OCI-M2 (cell line): ENCODE measurements at regions not wholly inside any gene's neighbourhood (a gene's known extent, or its start where the extent isn't known, plus 50 kb on each side); places are given as distances from the start of the nearest gene placed in this dataset.
"Not testable (repeated sequence)": the region's sequence is repeated elsewhere in the genome, so short reads cannot be mapped to it uniquely, and the experiment has no call there.

Source experiments
- DNase-seq: peaks from one replicate; lab custom pipeline; 2025; ENCODE audit not compliant: unreplicated experiment; lab: John Stamatoyannopoulos, UW

- no peak for DNase-seq
These were observed 364.1 kb upstream of the RORB start for GRCh38 chr9:74132986-74133385.

DNA sequence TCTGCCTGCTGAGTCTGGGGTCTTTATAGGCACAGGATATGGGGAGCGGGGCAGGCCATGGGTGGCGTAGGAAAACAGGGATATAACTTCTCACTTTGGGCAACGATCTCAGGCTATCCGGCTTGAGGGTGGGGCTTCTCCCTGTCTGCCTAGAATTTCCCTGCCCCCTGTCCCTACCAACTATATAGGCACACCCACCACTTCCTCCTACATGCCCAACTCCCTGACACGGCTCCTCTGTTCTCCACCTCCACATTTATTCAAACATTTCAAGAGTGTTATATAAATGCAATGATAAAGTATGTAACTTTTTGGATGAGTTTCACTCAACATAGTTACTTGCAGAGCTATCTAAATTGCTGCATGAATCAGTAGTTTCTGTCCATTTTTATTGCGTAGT, 363.2 kb upstream of the RORB start:
- DNase-seq: no peak

DNA sequence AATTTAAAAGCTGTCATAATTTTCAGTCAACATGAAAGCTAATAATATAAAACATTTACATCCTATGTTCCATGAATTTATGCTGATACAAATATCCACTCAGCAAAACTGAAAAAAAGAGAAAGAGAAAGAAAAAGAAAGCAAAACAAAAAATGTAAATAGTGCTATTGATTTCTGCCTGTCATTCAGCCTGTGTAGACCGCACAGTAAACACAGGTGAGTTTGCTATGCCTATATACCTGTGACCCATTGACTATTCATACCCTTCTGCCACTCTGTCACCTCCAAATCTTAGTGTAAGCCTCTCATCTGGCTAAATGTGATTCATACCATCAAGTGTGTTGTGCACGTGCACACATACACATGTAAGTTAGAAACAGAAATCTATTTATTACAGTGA, 359.0 kb upstream of the RORB start:
- DNase-seq: no peak

DNA sequence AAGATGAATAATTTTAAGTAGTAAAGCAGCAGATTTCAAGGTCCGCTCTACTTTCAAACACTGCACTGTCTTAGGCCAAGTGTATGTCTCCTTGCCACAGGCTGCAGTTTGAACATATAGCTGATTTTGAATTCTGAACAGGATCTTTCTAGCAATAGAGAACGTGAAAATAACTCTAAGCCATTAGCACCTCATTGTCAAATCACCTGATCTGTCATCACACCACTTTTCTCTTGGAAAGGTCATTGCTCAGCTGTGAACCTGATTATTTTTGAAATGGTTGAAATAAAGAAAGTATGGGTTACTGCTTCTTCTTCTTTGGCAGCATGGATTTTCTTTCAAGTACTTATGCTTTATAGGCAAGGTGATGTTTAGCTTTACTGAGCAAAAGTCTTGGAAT, 357.0 kb upstream of the RORB start:
- no peak for DNase-seq

- DNase-seq: no peak
These were observed 349.2 kb upstream of the RORB start for GRCh38 chr9:74147906-74148305.

DNA sequence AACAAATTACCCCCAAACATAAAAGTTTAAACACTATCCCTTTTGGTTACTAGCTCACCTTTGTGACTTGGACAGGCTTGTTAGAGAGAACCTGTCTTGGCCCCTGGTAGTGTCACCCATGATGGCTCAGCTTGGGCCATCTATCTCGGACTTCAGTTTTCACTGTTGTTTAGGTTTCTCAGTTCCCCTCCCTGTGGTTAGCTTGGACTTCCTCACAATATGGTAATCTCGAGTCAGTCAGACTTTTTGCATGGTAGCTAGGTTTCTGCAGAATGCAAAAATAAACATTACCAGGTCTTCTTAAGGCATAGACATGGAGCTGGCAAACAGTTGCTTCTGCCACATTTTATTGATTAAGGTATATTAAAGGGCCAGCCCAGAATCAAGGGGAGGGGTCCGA, 324.3 kb upstream of the RORB start:
- DNase-seq: no peak

DNA sequence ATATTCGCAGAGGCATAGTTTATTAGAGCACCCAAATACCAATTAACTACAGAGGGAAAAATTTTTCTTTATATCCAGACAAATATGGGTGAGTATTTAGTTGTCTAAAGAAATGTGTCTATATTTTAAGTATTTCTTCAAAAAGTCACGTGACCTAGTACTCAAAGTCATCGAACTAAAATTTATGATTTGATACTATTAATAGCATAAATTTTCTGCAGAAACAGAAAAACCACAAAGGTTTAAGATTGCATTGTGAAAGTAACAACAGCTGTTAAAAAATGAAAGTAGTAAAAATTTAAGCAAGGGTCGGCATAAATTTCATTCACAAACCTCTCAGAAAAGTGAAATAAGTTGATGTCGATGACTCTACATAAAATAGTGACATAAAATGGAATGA, 323.9 kb upstream of the RORB start:
- DNase-seq: no peak

DNA sequence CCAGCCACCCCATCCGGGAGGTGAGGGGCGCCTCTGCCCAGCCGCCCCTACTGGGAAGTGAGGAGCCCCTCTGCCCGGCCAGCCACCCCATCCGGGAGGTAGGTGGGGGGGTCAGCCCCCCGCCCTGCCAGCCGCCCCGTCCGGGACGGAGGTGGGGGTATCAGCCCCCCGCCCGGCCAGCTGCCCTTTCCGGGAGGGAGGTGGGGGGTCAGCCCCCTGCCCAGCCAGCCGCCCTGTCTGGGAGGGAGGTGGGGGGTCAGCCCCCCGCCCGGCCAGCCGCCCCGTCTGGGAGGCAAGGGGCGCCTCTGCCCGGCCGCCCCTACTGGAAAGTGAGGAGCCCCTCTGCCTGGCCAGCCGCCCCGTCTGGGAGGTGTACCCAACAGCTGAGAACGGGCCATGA, 299.4 kb upstream of the RORB start:
- not testable (repeated sequence) for DNase-seq

DNA sequence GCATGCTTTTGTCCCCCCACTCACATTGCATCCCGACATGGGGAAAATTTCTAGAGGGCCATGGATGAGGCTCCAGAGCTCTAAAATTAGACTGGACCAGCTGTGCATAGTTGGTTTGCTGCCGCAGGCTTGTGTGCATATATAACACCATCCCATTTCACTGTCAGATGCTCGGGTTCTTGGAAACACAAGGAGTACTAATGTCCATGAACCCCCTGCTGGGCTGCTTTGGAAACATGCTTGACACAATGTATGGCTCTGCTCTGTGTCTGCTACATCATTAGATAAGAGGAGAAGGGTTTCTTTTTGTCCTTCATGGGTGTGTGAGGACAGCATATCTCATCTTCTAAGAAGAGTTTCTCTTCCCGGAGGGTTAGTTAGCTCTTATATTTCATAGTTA, 292.1 kb upstream of the RORB start:
- DNase-seq: no peak

GRCh38 chr9:74218385-74219063, 278.6 kb upstream of the RORB start:
- no peak for DNase-seq

DNA sequence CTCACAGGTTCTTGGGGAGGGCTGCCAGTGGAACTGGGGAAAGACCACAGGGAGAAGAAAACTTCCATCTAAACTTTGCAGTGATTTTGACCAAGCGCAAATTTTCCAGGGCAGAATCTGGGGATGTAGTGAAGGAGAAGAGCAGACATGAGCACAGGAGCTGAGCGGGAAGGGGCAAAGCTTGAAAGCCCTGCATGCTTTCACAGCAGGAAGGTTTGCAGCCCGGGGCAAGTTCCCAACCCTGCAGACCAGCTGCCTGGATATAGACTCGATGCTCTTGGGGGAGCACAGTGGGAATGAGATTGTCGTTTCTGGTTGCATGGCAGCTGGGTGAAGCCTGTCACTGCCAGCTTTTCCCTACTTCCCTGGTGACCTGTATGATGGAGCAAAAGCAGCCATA, 276.8 kb upstream of the RORB start:
- no peak for DNase-seq

DNA sequence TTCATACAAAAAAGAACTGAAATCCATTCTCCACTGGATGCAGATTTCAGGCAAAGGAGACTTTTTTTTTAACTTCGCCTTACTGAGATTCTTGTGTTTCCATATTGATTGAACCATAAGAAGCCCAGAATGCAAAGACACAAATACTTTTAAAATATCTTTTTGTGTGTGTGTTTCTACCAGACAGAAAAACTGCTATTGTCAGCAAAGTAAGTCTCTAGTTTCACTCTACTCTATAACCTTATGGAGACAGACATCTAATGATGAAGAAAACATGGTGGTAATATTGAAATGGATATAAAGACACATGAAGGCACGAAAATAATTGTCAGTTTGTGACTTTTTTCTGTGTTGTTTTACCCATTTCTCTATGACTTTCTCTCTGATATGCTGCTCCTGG, 260.3 kb upstream of the RORB start:
- DNase-seq: no peak

GRCh38 chr9:74245866-74246497, 251.2 kb upstream of the RORB start:
- no peak for DNase-seq

DNA sequence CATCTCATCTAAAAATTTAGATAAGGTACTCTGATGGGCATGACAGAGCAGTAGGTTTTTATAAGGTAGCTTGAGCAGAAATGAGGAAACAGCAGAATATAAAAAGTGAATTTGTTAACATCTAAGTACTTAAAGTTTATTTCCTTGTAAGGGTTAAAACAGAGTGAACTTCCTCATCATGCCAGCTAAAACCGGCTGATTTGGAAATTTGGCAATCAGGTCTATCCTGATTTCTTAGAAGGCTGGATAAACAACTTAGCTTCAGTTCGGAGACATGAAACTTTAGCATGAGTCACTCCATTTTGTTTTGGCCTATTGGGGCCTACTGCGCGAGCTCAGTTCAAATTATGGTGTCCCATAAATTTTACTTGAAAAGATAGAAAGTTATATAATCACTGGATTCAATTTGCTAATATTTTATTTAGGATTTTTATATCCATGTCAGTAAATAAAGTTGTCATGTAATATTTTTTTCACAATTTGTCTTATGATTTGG, 241.6 kb upstream of the RORB start:
- DNase-seq: no peak

DNA sequence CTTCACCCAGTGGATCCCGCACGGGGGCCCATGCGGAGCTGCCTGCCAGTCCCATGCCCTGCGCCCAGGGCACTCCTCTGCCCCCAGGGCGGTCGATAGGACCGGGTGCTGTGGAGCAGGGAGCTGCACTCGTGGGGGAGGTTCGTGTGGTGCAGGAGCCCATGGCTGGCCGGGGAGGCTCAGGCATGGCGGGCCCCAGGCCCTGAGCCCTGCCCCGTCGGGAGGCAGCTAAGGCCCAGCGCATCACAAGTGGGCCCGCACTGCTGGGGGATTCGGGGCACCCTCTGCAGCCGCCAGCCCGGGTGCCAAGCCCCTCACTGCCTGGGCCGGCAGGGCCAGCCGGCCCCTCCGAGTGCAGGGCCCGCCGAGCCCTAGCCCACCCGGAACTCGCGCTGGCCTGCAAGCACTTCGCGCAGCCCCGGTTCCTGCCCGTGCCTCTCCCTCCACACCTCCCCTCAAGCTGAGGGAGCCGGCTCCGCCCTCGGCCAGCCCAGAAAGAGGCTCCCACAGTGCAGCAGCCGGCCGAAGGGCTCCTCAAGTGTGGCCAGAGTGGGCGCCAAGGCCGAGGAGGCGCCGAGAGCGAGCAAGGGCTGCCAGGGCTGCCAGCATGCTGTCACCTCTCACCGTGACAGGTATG, 221.1 kb upstream of the RORB start:
- DNase-seq: no peak

DNA sequence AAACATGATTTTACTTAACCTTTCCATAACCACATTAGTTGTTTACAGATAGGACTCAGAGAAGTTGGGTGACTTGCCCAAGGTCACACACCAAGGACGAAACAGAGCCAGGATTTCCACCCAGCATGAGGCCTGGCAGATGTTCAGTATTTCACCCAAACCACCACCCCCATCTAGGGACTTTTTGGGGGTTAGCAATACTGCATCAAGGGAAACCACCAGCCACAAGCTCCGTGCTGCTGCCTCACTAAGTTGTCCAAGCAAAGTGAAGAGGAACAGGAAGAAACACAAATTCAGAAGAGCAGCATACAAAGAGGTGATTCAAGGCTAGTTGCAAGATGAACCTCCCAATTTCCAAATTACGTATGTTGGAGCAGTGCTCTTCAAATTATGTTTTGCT, 219.6 kb upstream of the RORB start:
- DNase-seq: no peak

DNA sequence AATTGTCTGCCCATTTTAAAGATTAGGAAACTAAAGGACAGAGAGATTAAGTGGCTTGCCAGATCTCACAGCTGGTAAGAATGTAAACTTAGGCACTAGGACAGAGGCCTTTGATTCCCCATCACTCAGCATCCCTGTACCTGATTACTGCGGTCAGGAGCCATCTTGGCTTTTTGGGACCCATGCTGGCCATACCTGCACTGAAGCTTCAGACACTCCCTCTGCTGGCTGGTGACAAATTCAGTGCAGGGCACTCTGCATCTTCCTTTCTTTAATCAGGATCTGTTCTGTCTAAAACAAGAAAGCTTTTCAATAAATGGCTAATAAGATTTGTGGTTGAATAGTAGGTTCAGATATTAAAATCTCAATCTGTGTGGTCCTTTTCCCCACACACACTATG, 215.5 kb upstream of the RORB start:
- no peak for DNase-seq

DNA sequence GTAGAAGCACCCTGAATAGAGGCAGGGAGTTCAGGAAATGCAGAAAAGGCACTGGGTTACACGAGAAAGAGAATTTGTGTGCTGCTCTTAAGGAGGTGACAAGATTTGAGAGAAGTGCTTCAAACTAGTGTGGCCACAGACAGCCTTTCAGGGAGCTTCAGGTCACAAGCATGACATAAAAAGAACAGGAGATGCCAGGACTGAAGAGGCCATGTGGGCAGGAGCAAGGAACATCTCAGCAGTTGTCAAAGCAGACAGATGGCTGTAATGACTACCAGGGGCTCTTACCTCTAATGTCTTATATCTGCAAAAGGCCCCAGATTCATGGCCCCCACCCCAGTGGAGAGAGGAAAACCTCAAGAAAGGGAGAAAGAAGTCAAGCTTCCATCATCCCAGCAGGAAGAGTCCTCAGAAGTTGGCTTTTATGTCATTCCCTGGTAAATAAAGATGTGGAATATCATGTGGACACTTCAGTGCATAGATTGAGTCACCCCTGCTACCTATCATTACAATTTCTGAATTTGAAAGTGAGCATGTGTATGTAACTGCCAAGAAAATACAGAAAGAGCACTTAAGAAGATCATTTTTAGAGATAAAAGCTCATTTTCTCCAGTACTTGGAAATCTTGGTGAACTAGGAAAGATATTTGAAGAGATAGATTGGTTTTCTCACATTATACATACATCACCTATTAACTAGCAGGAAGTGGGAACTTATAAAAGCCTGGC, 214.4 kb upstream of the RORB start:
- DNase-seq: no peak

- DNase-seq: no peak
These were observed 212.3 kb upstream of the RORB start for GRCh38 chr9:74284581-74285450.

DNA sequence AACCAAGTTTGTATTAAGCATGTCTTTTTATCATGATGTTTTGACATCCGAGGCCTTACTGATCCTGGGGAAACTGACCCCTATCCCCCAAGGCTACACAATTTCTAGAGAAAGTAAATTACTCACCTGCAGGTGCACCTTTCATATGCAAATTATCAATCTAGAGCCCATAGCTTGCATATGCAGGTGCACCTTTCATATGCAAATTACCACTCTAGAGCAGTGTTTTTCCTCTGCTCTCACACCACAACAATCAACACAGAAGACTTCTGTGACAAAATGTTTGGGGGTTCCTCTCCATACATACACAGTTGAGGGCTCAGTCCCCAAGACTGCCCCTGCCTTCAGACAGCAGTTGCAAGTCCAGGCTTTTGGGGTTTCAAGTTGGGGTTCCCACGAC, 203.7 kb upstream of the RORB start:
- no peak for DNase-seq

DNA sequence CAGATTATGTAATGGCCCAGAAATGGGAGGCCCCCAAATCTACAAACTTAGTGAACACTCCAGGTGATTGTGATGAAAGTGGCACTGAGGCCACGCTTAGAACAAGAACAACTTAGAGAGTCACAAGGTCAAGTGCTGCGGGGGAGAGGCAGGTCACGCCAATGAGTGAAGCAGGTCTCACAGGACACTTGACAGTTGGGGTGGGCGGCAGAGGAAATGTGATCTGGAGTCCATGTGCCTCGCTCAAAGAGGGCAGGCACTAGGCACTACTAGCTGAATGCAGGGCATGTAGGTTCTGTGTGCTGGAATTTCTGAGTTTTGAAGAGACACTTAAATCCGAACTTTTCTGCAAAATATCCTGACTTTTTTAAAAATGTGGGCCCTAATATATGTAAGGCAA, 193.2 kb upstream of the RORB start:
- DNase-seq: no peak
